Erythroblast (primary cell): ENCODE measurements at regions not wholly inside any gene's neighbourhood (a gene's known extent, or its start where the extent isn't known, plus 50 kb on each side); places are given as distances from the start of the nearest gene placed in this dataset.
"Not testable (repeated sequence)": the region's sequence is repeated elsewhere in the genome, so short reads cannot be mapped to it uniquely, and the experiment has no call there.

Experiments used
- GATA1 ChIP-seq: IDR thresholded peaks from 2 replicates; pipeline ENCODE4 v1.6.1; 2011; ENCODE audit warnings: low read depth, mild to moderate bottlenecking, control low read depth, low read length, moderate library complexity
- POLR2A ChIP-seq: IDR thresholded peaks from 2 replicates; pipeline ENCODE4 v1.6.1; 2011; ENCODE audit warnings: mild to moderate bottlenecking, low read length

DNA sequence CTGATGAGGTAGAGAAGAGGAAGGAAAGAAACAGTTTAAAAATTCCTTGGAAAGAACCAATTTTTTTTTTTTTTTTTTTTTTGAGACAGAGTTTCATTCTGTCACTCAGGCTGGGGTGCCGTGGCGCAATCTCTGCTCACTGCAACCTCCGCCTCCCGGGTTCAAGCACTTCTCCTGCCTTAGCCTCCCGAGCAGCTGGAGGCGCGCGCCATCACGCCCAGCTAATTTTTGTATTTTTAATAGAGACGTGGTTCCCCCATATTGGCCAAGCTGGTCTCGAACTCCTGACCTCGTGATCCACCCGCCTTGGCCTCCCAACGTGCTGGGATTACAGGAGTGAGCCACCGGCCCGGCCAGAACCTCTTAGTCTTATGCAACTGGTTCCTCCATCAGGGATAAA lies 951.6 kb upstream of the CNTN5 start:
- TF ChIP-seq POLR2A, GATA1: not testable (repeated sequence)
